IMR-90 (cell line): ENCODE measurements at regions not wholly inside any gene's neighbourhood (a gene's known extent, or its start where the extent isn't known, plus 50 kb on each side); places are given as distances from the start of the nearest gene placed in this dataset.
A peak's percentile ranks its signal among the peaks of the same experiment; 100 is the strongest.

Experiments
- ATAC-seq: fragments of 200-7000 bp; cut with Tn5 transposase; 2 replicates; pipeline ENCODE4 v1.9.1; 2020; ENCODE audit warnings: low read depth, mild to moderate bottlenecking, moderate library complexity
- BruUV-seq: library from RNA; stranded (reverse); fragments of 400-500 nt; replicated peaks from 2 replicates; lab custom pipeline; 2021; lab: Mats Ljungman, UMichigan
- CTCF ChIA-PET: fragments of 300-600 bp; formaldehyde crosslinking; extraction: SDS; loops from one replicate; lab custom pipeline; 2021; ENCODE audit warnings: antibody characterized with exemption; lab: Yijun Ruan, JAX
- POLR2A ChIA-PET: fragments of 300-600 bp; sonication (Branson Sonifier 250); formaldehyde crosslinking; loops from one replicate; lab custom pipeline; 2022; ENCODE audit warnings: antibody characterized with exemption; ENCODE audit not compliant: unreplicated experiment; lab: Charles Lee
- DNase-seq: peaks from one replicate; pipeline ENCODE4 v3.0.0; 2013
- H2AFZ ChIP-seq: replicated peaks from 2 replicates; pipeline ENCODE3; 2013; ENCODE audit warnings: low read length, mild to moderate bottlenecking; ENCODE audit not compliant: poor library complexity
- H2AK5ac ChIP-seq: 2 replicates; pipeline ENCODE4 v1.6.1; 2013; ENCODE audit warnings: low read depth, low read length, inconsistent platforms
- H2AK9ac ChIP-seq: replicated peaks from 2 replicates; pipeline ENCODE3; 2013; ENCODE audit warnings: mild to moderate bottlenecking, low read depth, low read length, moderate library complexity; ENCODE audit not compliant: poor library complexity
- H2BK120ac ChIP-seq: 2 replicates; pipeline ENCODE4 v1.6.1; 2013; ENCODE audit warnings: low read depth, low read length, inconsistent platforms
- H2BK15ac ChIP-seq: 3 replicates; pipeline ENCODE4 v1.6.1; 2013; ENCODE audit warnings: low read depth, low read length, inconsistent platforms
- H2BK20ac ChIP-seq: 2 replicates; pipeline ENCODE4 v1.6.1; 2013; ENCODE audit warnings: low read depth, mild to moderate bottlenecking, inconsistent platforms, low read length, moderate library complexity
- H2BK5ac ChIP-seq: 2 replicates; pipeline ENCODE4 v1.6.1; 2013; ENCODE audit warnings: mild to moderate bottlenecking, low read depth, low read length, inconsistent platforms; ENCODE audit not compliant: poor library complexity, severe bottlenecking
- H3K14ac ChIP-seq: replicated peaks from 2 replicates; pipeline ENCODE4 v1.6.1; 2013; ENCODE audit warnings: low read depth, low read length, inconsistent platforms
- H3K18ac ChIP-seq: 2 replicates; pipeline ENCODE4 v1.6.1; 2013; ENCODE audit warnings: low read depth, low read length, control low read depth
- H3K23ac ChIP-seq: 2 replicates; pipeline ENCODE4 v1.6.1; 2013; ENCODE audit warnings: low read depth, low read length, inconsistent platforms
- H3K27ac ChIP-seq: 2 replicates; pipeline ENCODE4 v1.5.1; 2013; ENCODE audit warnings: mild to moderate bottlenecking, control low read depth, low read length; ENCODE audit not compliant: insufficient read depth
- H3K27me3 ChIP-seq: 2 replicates; pipeline ENCODE4 v1.6.1; 2013; ENCODE audit warnings: low read length; ENCODE audit not compliant: control insufficient read depth, insufficient read depth
- H3K36me3 ChIP-seq: 2 replicates; pipeline ENCODE4 v1.6.1; 2013; ENCODE audit warnings: low read length, mixed read lengths; ENCODE audit not compliant: control insufficient read depth, insufficient read depth
- H3K4ac ChIP-seq: 2 replicates; pipeline ENCODE4 v1.6.1; 2013; ENCODE audit warnings: low read depth, low read length, inconsistent platforms
- H3K4me1 ChIP-seq: 2 replicates; pipeline ENCODE4 v1.6.1; 2013; ENCODE audit warnings: low read length, mixed read lengths; ENCODE audit not compliant: control insufficient read depth, insufficient read depth
- H3K4me2 ChIP-seq: 2 replicates; pipeline ENCODE4 v1.6.1; 2013; ENCODE audit warnings: low read depth, mild to moderate bottlenecking, control low read depth, low read length, moderate library complexity
- H3K4me3 ChIP-seq: 2 replicates; pipeline ENCODE4 v1.5.1; 2013; ENCODE audit warnings: low read depth, mild to moderate bottlenecking, control low read depth, low read length, moderate library complexity; ENCODE audit not compliant: insufficient read depth
- H3K56ac ChIP-seq: 2 replicates; pipeline ENCODE4 v1.6.1; 2013; ENCODE audit warnings: low read length, inconsistent platforms; ENCODE audit not compliant: insufficient read depth; ENCODE audit errors: extremely low read depth
- H3K79me1 ChIP-seq, 2 experiments: 2 replicates each; pipeline ENCODE4 v1.6.1; 2013; ENCODE audit warnings: low read length in 2 of 2, inconsistent platforms in 1 of 2, low read depth in 1 of 2
- H3K9ac ChIP-seq: 2 replicates; pipeline ENCODE4 v1.6.1; 2013; ENCODE audit warnings: low read depth, low read length, control low read depth
- H3K9me1 ChIP-seq: 2 replicates; pipeline ENCODE4 v1.6.1; 2013; ENCODE audit warnings: low read length, inconsistent platforms; ENCODE audit not compliant: insufficient read depth
- H3K9me3 ChIP-seq: 2 replicates; pipeline ENCODE4 v1.6.1; 2013; ENCODE audit warnings: low read length; ENCODE audit not compliant: control insufficient read depth, insufficient read depth
- H4K20me1 ChIP-seq: 2 replicates; pipeline ENCODE4 v1.6.1; 2013; ENCODE audit warnings: low read length, inconsistent platforms; ENCODE audit not compliant: insufficient read depth
- H4K5ac ChIP-seq: 2 replicates; pipeline ENCODE4 v1.6.1; 2013; ENCODE audit warnings: mild to moderate bottlenecking, low read depth, low read length, control low read depth
- H4K8ac ChIP-seq, 2 experiments: 2 replicates each; pipeline ENCODE4 v1.6.1; 2013; ENCODE audit warnings: low read depth in 2 of 2, low read length in 2 of 2, control low read depth in 1 of 2, inconsistent platforms in 1 of 2
- H4K91ac ChIP-seq: 2 replicates; pipeline ENCODE4 v1.6.1; 2013; ENCODE audit warnings: low read depth, low read length, inconsistent platforms; ENCODE audit not compliant: insufficient read depth
- BHLHE40 ChIP-seq: fragments of 150-350 bp; IDR thresholded peaks from 2 replicates; pipeline ENCODE4 v1.6.1; 2016; ENCODE audit warnings: mild to moderate bottlenecking, low read depth, low read length
- CEBPB ChIP-seq: IDR thresholded peaks from 2 replicates; pipeline ENCODE4 v1.6.1; 2012; ENCODE audit warnings: low read depth, low read length, improper control_type of control experiment
- FOS ChIP-seq: fragments of 150-350 bp; IDR thresholded peaks from 2 replicates; pipeline ENCODE4 v1.6.1; 2016; ENCODE audit warnings: low read depth, low read length
- NFE2L2 ChIP-seq: fragments of 150-350 bp; IDR thresholded peaks from 2 replicates; pipeline ENCODE4 v1.6.1; 2016; ENCODE audit warnings: low read depth, mild to moderate bottlenecking, low read length
- SMC3 ChIP-seq: fragments of 150-350 bp; IDR thresholded peaks from 2 replicates; pipeline ENCODE4 v1.6.1; 2016; ENCODE audit warnings: low read depth, mild to moderate bottlenecking, antibody characterized with exemption, low read length, moderate library complexity
- WGBS, 2 experiments: methylation state at CpG; one replicate each; pipeline versions ENCODE4 v1.1.5 to v1.1.7; 2013; ENCODE audit warnings: missing lambda C conversion rate in 2 of 2; ENCODE audit not compliant: insufficient read length in 1 of 2; ENCODE audit errors: extremely low coverage in 2 of 2; 5-methylcytosine and 5-hydroxymethylcytosine counted together
- dilution Hi-C: fragments of 300-500 bp; cut with HindIII; formaldehyde crosslinking; loops from one replicate; pipeline ENCODE4 v1.14.3; 2018; ENCODE audit warnings: low sequenced_read_pairs; ENCODE audit not compliant: unreplicated experiment
- in situ Hi-C: fragments of 300-500 bp; cut with MboI; formaldehyde crosslinking; loops from 3 replicates; pipeline ENCODE4 v1.14.3; 2019; ENCODE audit warnings: low sequenced_read_pairs, inconsistent platforms, mixed read lengths
- intact Hi-C: fragments of 100-400 bp; cut with micrococcal nuclease; formaldehyde crosslinking; loops from 2 replicates; pipeline ENCODE4 v1.10.0; 2022
- TF ChIP-seq, protein P1 (sequence below): fragments of 150-350 bp; IDR thresholded peaks from 2 replicates; pipeline ENCODE4 v1.6.1; 2016; ENCODE audit warnings: low read depth, mild to moderate bottlenecking, low read length, moderate library complexity, borderline replicate concordance

DNA sequence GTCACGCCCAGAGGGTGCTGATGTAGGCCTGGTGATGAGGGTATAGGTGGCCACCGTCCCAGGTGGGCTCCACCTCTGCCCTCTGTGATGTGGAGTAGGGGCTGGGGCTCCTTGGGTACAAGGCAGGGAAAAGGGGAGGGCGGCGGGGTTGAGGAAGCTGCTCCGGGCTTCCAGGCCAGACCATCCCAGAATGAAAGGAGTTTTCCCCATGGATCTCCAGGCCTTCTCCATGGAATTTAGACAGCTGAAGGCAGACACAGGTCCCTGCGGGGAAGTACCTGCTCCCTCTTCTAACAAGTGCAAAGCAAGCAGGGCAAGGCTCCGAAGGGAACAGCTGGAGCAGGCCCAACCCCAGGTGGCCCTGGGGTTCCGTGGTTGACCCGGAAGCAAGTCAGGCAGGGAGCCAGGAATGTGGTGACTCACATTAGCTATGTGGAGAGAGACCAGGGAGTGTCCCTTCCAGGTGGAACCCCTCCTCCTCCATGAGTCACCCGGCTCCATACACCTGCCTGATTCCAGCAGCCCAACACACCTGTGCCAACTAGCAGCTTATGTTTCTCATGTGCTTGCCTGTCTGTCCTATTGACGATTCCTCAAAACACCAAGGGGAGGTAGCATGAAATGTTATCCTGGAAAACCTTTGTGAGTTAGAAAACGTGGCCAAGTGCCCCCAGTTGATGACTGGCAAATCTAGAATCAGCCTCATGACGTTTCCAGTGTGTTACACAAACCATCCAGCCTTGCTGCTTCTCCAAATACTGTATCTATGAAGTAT, 59.7 kb upstream of the SNX9 start:
- peak overlapping the region; percentile 29 for H3K14ac ChIP-seq
- H4K5ac ChIP-seq = peak overlapping the region; percentile 53
- H3K36me3 ChIP-seq = no peaks in the 10 kb centered on the region
- H2BK120ac ChIP-seq = peak overlapping the region; percentile 68
- 77% methylated on average over 2 of the region's 13 CpGs; no CpG with 5 or more reads in 1 of the 2 experiments for WGBS, 2 experiments
- H3K9ac ChIP-seq = no peak overlapping the region
- H3K79me1 ChIP-seq = peaks cover 0 to 13% of the 10 kb centered on the region in 2 experiments; a peak in 2 of 4 replicates
- TF ChIP-seq CEBPB (peak; percentile 50; the same call in 1 of the 2 replicates), NFE2L2 (peak; percentile 40; the same call in 1 of the 2 replicates), FOS (peak; percentile 52), BHLHE40 (no peak), SMC3 (no peak)
- TF ChIP-seq, protein P1, sequence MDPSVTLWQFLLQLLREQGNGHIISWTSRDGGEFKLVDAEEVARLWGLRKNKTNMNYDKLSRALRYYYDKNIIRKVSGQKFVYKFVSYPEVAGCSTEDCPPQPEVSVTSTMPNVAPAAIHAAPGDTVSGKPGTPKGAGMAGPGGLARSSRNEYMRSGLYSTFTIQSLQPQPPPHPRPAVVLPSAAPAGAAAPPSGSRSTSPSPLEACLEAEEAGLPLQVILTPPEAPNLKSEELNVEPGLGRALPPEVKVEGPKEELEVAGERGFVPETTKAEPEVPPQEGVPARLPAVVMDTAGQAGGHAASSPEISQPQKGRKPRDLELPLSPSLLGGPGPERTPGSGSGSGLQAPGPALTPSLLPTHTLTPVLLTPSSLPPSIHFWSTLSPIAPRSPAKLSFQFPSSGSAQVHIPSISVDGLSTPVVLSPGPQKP = no peak
- peak overlapping the region; percentile 62 for H2BK20ac ChIP-seq
- DNase-seq (peak; percentile 65), ATAC-seq (no peak)
- POLR2A ChIA-PET = no interaction called here
- dilution Hi-C loops = no loop called here
- peak overlapping the region; percentile 41 for H4K91ac ChIP-seq
- peaks cover 32% of the 10 kb centered on the region for H3K4me1 ChIP-seq
- intact Hi-C loops = no loop called here
- H2AFZ ChIP-seq = peak overlapping the region; percentile 4
- no peak overlapping the region for H3K4me3 ChIP-seq
- peak overlapping the region in 1 of 2 experiments; percentile 53; a peak in 2 of 4 replicates for H4K8ac ChIP-seq
- peaks cover 25% of the 10 kb centered on the region for H3K9me1 ChIP-seq
- peak overlapping the region; percentile 46 for H2AK5ac ChIP-seq
- peaks cover 3% of the 10 kb centered on the region; the same call in 1 of the 2 replicates for H4K20me1 ChIP-seq
- no peak overlapping the region; the same call in 1 of the 2 replicates for H3K23ac ChIP-seq
- H3K27me3 ChIP-seq = no peaks in the 10 kb centered on the region
- peak overlapping the region; percentile 70 for H3K18ac ChIP-seq
- CTCF ChIA-PET = interaction anchor here (0.6 to 2.8 kb wide), 2 partner anchors 110 to 131 kb away, joined by 4 to 13 read pairs; no protein-coding TSS in a partner anchor
- H2BK5ac ChIP-seq = peak overlapping the region; percentile 65
- in situ Hi-C loops = no loop called here
- no TSS peak for BruUV-seq
- H2AK9ac ChIP-seq = peak overlapping the region; percentile 66
- H3K27ac ChIP-seq = peak overlapping the region; percentile 74; the same call in 1 of the 2 replicates
- H3K4ac ChIP-seq = peak overlapping the region; percentile 74
- H2BK15ac ChIP-seq = peak overlapping the region; percentile 82
- no peak overlapping the region for H3K56ac ChIP-seq
- no peak overlapping the region for H3K4me2 ChIP-seq
- no peaks in the 10 kb centered on the region for H3K9me3 ChIP-seq
